ENCODE measurements at regions not wholly inside any gene's neighbourhood (a gene's known extent, or its start where the extent isn't known, plus 50 kb on each side); places are given as distances from the start of the nearest gene placed in this dataset.

GRCh38 chr4:163949976-163950601, 455.6 kb downstream of the TMA16 start:
- Histone ChIP-seq H3K9ac (ENCODE audit: extremely low read depth, low read length, poor library complexity, severe bottlenecking) (no peak overlapping the region), H3K36me3 (ENCODE audit: control insufficient read depth, insufficient read depth, low read length) (no peaks in the 10 kb centered on the region), H3K9me3 (ENCODE audit: control insufficient read depth, low read length) (no peaks in the 10 kb centered on the region), H3K27ac (ENCODE audit: low read depth, low read length) (no peak overlapping the region), H3K27me3 (ENCODE audit: control insufficient read depth, insufficient read depth, low read length, poor library complexity, severe bottlenecking) (no peaks in the 10 kb centered on the region), H3K4me1 (ENCODE audit: control insufficient read depth, insufficient read depth, low read length) (peaks cover 16% of the 10 kb centered on the region), H3K4me3 (ENCODE audit: low read length) (no peak overlapping the region)
- no peak for DNase-seq
- H3K27ac Mint-ChIP-seq = no peak overlapping the region
- H3K4me3 Mint-ChIP-seq = no peak overlapping the region
- 95 to 100% methylated on average over 3 to 11 of the region's 11 CpGs for WGBS, 2 experiments (ENCODE audit: insufficient coverage in 1 of 2, insufficient read length in 1 of 2)
- no peaks in the 10 kb centered on the region for H3K27me3 Mint-ChIP-seq (ENCODE audit: insufficient read depth)
- no peak for TF ChIP-seq CTCF (conservative IDR thresholded peaks at IDR 0.05)
- no peaks in the 10 kb centered on the region for H3K9me3 Mint-ChIP-seq
- H3K4me1 Mint-ChIP-seq = peaks cover 7% of the 10 kb centered on the region
- H3K36me3 Mint-ChIP-seq (ENCODE audit: low read depth) = no peaks in the 10 kb centered on the region

- Mint-ChIP-seq H3K4me3 (no peak overlapping the region), H3K27ac (peak overlapping the region; percentile 34)
- TF ChIP-seq CTCF (conservative IDR thresholded peaks at IDR 0.05) = no peak
These were observed 460.8 kb downstream of the TMA16 start for GRCh38 chr4:163955288-163955687.

GRCh38 chr4:163958751-163959150, 464.3 kb downstream of the TMA16 start:
- no peak for TF ChIP-seq CTCF (conservative IDR thresholded peaks at IDR 0.05)
- H3K27ac ChIP-seq (ENCODE audit: low read depth, low read length) = no peak overlapping the region
- no peak for DNase-seq
- no peak overlapping the region for H3K9ac ChIP-seq (ENCODE audit: extremely low read depth, low read length, poor library complexity, severe bottlenecking)
- Mint-ChIP-seq H3K36me3 (ENCODE audit: low read depth) (no peaks in the 10 kb centered on the region), H3K27me3 (ENCODE audit: insufficient read depth) (no peaks in the 10 kb centered on the region), H3K27ac (no peak overlapping the region), H3K4me1 (peaks cover 3% of the 10 kb centered on the region), H3K4me3 (no peak overlapping the region), H3K9me3 (no peaks in the 10 kb centered on the region)
- 84 to 100% methylated on average over 1 to 2 of the region's 2 CpGs for WGBS, 2 experiments (ENCODE audit: insufficient coverage in 1 of 2, insufficient read length in 1 of 2)
- H3K27me3 ChIP-seq (ENCODE audit: control insufficient read depth, insufficient read depth, low read length, poor library complexity, severe bottlenecking) = no peaks in the 10 kb centered on the region
- no peaks in the 10 kb centered on the region for H3K9me3 ChIP-seq (ENCODE audit: control insufficient read depth, low read length)
- no peaks in the 10 kb centered on the region for H3K4me1 ChIP-seq (ENCODE audit: control insufficient read depth, insufficient read depth, low read length)
- H3K36me3 ChIP-seq (ENCODE audit: control insufficient read depth, insufficient read depth, low read length) = no peaks in the 10 kb centered on the region
- H3K4me3 ChIP-seq (ENCODE audit: low read length) = no peak overlapping the region

More at GRCh38 chr4:163955288-163955687, 460.8 kb downstream of the TMA16 start:
- Mint-ChIP-seq H3K9me3 (no peaks in the 10 kb centered on the region), H3K27me3 (ENCODE audit: insufficient read depth) (no peaks in the 10 kb centered on the region), H3K4me1 (peaks cover 7% of the 10 kb centered on the region), H3K36me3 (ENCODE audit: low read depth) (no peaks in the 10 kb centered on the region)
- Histone ChIP-seq H3K27me3 (ENCODE audit: control insufficient read depth, insufficient read depth, low read length, poor library complexity, severe bottlenecking) (no peaks in the 10 kb centered on the region), H3K9me3 (ENCODE audit: control insufficient read depth, low read length) (no peaks in the 10 kb centered on the region), H3K36me3 (ENCODE audit: control insufficient read depth, insufficient read depth, low read length) (no peaks in the 10 kb centered on the region), H3K9ac (ENCODE audit: extremely low read depth, low read length, poor library complexity, severe bottlenecking) (no peak overlapping the region), H3K27ac (ENCODE audit: low read depth, low read length) (no peak overlapping the region), H3K4me1 (ENCODE audit: control insufficient read depth, insufficient read depth, low read length) (peaks cover 16% of the 10 kb centered on the region), H3K4me3 (ENCODE audit: low read length) (no peak overlapping the region)
- 89 to 93% methylated on average over 4 of the region's 4 CpGs for WGBS, 2 experiments (ENCODE audit: insufficient coverage in 1 of 2, insufficient read length in 1 of 2)
- no peak for DNase-seq
